WTC11 (cell line): ENCODE measurements at regions not wholly inside any gene's neighbourhood (a gene's known extent, or its start where the extent isn't known, plus 50 kb on each side); places are given as distances from the start of the nearest gene placed in this dataset.

Experiments used
- ATAC-seq: fragments of 200-7000 bp; cut with Tn5 transposase; 2 replicates; pipeline ENCODE4 v1.10.0; 2021; ENCODE audit warnings: mild to moderate bottlenecking, moderate library complexity
- CTCF ChIA-PET: fragments of 300-600 bp; sonication (Branson Sonifier 250); formaldehyde crosslinking; loops from one replicate; lab custom pipeline; 2021; ENCODE audit warnings: antibody characterized with exemption; lab: Charles Lee
- POLR2A ChIA-PET: fragments of 350-600 bp; sonication (Branson Sonifier 250); formaldehyde crosslinking; loops from one replicate; lab custom pipeline; 2021; ENCODE audit warnings: antibody characterized with exemption; lab: Charles Lee
- DNase-seq: peaks from one replicate; pipeline ENCODE4 v3.0.0; 2021; ENCODE audit warnings: low spot score
- H3K27ac Mint-ChIP-seq: 2 replicates; pipeline ENCODE4 v1.8.0; 2021; ENCODE audit warnings: mixed read lengths
- H3K27me3 Mint-ChIP-seq: 2 replicates; pipeline ENCODE4 v1.8.0; 2021; ENCODE audit warnings: low read depth, mild to moderate bottlenecking, moderate library complexity, mixed read lengths
- H3K36me3 Mint-ChIP-seq: 2 replicates; pipeline ENCODE4 v1.8.0; 2021; ENCODE audit warnings: mixed read lengths
- H3K4me1 Mint-ChIP-seq: 2 replicates; pipeline ENCODE4 v1.8.0; 2022; ENCODE audit warnings: mixed read lengths
- H3K4me3 Mint-ChIP-seq: 2 replicates; pipeline ENCODE4 v1.8.0; 2021; ENCODE audit warnings: mild to moderate bottlenecking, moderate library complexity, mixed read lengths
- H3K9me3 Mint-ChIP-seq: 2 replicates; pipeline ENCODE4 v1.8.0; 2021; ENCODE audit warnings: mixed read lengths
- ATF3 ChIP-seq: sonication (generic); formaldehyde crosslinking; conservative IDR thresholded peaks from 2 replicates; pipeline ENCODE4 v1.8.1; 2022; ENCODE audit warnings: mild to moderate bottlenecking, missing genetic modification reagents
- CBFB ChIP-seq: sonication (generic); formaldehyde crosslinking; IDR thresholded peaks from 2 replicates; pipeline ENCODE4 v1.8.1; 2022; ENCODE audit warnings: mild to moderate bottlenecking, low read depth, missing genetic modification reagents
- CDX4 ChIP-seq: fragments of 250-450 bp; sonication (Bioruptor Pico); IDR thresholded peaks from 2 replicates; pipeline ENCODE4 v1.9.0; 2021; ENCODE audit warnings: moderate library complexity, mild to moderate bottlenecking, inconsistent platforms, borderline replicate concordance
- CREB1 ChIP-seq: sonication (generic); formaldehyde crosslinking; IDR thresholded peaks from 2 replicates; pipeline ENCODE4 v1.8.0; 2023; ENCODE audit warnings: mild to moderate bottlenecking, missing genetic modification reagents
- ELF4 ChIP-seq: sonication (generic); formaldehyde crosslinking; IDR thresholded peaks from 2 replicates; pipeline ENCODE4 v1.8.1; 2022; ENCODE audit warnings: low read depth, mild to moderate bottlenecking, moderate library complexity, missing genetic modification reagents
- ETV6 ChIP-seq: sonication (generic); formaldehyde crosslinking; IDR thresholded peaks from 2 replicates; pipeline ENCODE4 v1.8.1; 2022; ENCODE audit warnings: mild to moderate bottlenecking, missing genetic modification reagents
- FOXP1 ChIP-seq: sonication (generic); formaldehyde crosslinking; IDR thresholded peaks from 2 replicates; pipeline ENCODE4 v1.8.0; 2022; ENCODE audit warnings: missing genetic modification reagents, mild to moderate bottlenecking, moderate library complexity, borderline replicate concordance
- FOXP4 ChIP-seq: sonication (generic); formaldehyde crosslinking; IDR thresholded peaks from 2 replicates; pipeline ENCODE4 v1.8.0; 2022; ENCODE audit warnings: mild to moderate bottlenecking, missing genetic modification reagents
- PRDM15 ChIP-seq: sonication (generic); formaldehyde crosslinking; IDR thresholded peaks from 2 replicates; pipeline ENCODE4 v1.8.0; 2022; ENCODE audit warnings: missing genetic modification reagents
- USF1 ChIP-seq: sonication (generic); formaldehyde crosslinking; IDR thresholded peaks from 2 replicates; pipeline ENCODE4 v1.8.0; 2022; ENCODE audit warnings: mild to moderate bottlenecking, missing genetic modification reagents
- USF2 ChIP-seq: sonication (generic); formaldehyde crosslinking; IDR thresholded peaks from 2 replicates; pipeline ENCODE4 v1.8.1; 2023; ENCODE audit warnings: mild to moderate bottlenecking, missing genetic modification reagents, moderate library complexity
- ZNF317 ChIP-seq: sonication (generic); formaldehyde crosslinking; IDR thresholded peaks from 2 replicates; pipeline ENCODE4 v1.8.1; 2023; ENCODE audit warnings: low read depth, mild to moderate bottlenecking, moderate library complexity, missing genetic modification reagents, borderline replicate concordance
- ZNF532 ChIP-seq: fragments of 250-450 bp; sonication (Bioruptor Pico); IDR thresholded peaks from 2 replicates; pipeline ENCODE4 v1.9.0; 2021; ENCODE audit warnings: mild to moderate bottlenecking, borderline replicate concordance

- Mint-ChIP-seq H3K4me3 (no peak overlapping the region), H3K9me3 (no peaks in the 10 kb centered on the region), H3K27ac (peak overlapping the region; percentile 45; the same call in 1 of the 2 replicates), H3K27me3 (no peaks in the 10 kb centered on the region; the same call in 1 of the 2 replicates), H3K4me1 (peaks cover 48% of the 10 kb centered on the region), H3K36me3 (peaks cover 3% of the 10 kb centered on the region; the same call in 1 of the 2 replicates)
- ATAC-seq (no peak), DNase-seq (no peak)
- TF ChIP-seq CDX4 (CRISPR knock-in tag) (no peak), ETV6 (CRISPR knock-in tag) (no peak), ZNF317 (CRISPR knock-in tag) (no peak), ZNF532 (CRISPR knock-in tag) (no peak), USF1 (CRISPR knock-in tag) (no peak), CREB1 (CRISPR knock-in tag) (no peak), CBFB (CRISPR knock-in tag) (no peak), ELF4 (no peak), FOXP1 (CRISPR knock-in tag) (no peak), ATF3 (no peak), FOXP4 (CRISPR knock-in tag) (no peak)
- POLR2A ChIA-PET: no interaction called here
- CTCF ChIA-PET: interaction anchor here (1.3 kb wide), 1 partner anchor 73 kb away, joined by 3 read pairs; no protein-coding TSS in a partner anchor
Observed at GRCh38 chr12:116433249-116433648, 125.9 kb upstream of the MAP1LC3B2 start.

GRCh38 chr12:116434155-116435011, 124.8 kb upstream of the MAP1LC3B2 start:
- H3K27ac Mint-ChIP-seq: peak overlapping the region; percentile 37
- TF ChIP-seq PRDM15 (CRISPR knock-in tag) (peak; percentile 98), USF2 (CRISPR knock-in tag) (no peak)
- TF ChIP-seq, all 79 proteins: peak for 1
- peaks cover 41% of the 10 kb centered on the region for H3K4me1 Mint-ChIP-seq
- no peaks in the 10 kb centered on the region for H3K9me3 Mint-ChIP-seq
- peak; percentile 83 for ATAC-seq
- DNase-seq: peak; percentile 63
- peak overlapping the region; percentile 22 for H3K4me3 Mint-ChIP-seq
- ChIA-PET CTCF (interaction anchor here (0.7 to 1.5 kb wide), 10 partner anchors 28 to 451 kb away, joined by 3 to 7 read pairs (median 3); no protein-coding TSS in a partner anchor), POLR2A (interaction anchor here (0.8 kb wide), 1 partner anchor 9 kb away, joined by 3 read pairs; no protein-coding TSS in a partner anchor)
- no peaks in the 10 kb centered on the region; the same call in 1 of the 2 replicates for H3K27me3 Mint-ChIP-seq
- H3K36me3 Mint-ChIP-seq: peaks cover 3% of the 10 kb centered on the region; the same call in 1 of the 2 replicates
